SK-N-DZ (cell line): ENCODE measurements at regions not wholly inside any gene's neighbourhood (a gene's known extent, or its start where the extent isn't known, plus 50 kb on each side); places are given as distances from the start of the nearest gene placed in this dataset.

Experiments
- DNase-seq: peaks from one replicate; pipeline ENCODE4 v3.0.0-alpha.2; 2015; ENCODE audit warnings: low spot score

GRCh38 chr6:1123386-1124375, 188.2 kb upstream of the FOXQ1 start:
- no peak for DNase-seq

- no peak for DNase-seq
Measured at GRCh38 chr6:1122083-1122482, 189.8 kb upstream of the FOXQ1 start.

- DNase-seq: no peak
Measured at GRCh38 chr6:1118287-1118647, 193.6 kb upstream of the FOXQ1 start.

- DNase-seq: no peak
Measured at GRCh38 chr6:1117530-1118286, 194.2 kb upstream of the FOXQ1 start.

- no peak for DNase-seq
Measured at GRCh38 chr6:1116149-1116548, 195.7 kb upstream of the FOXQ1 start.

GRCh38 chr6:1113916-1114540, 197.9 kb upstream of the FOXQ1 start:
- no peak for DNase-seq

GRCh38 chr6:1111361-1111760, 200.5 kb upstream of the FOXQ1 start:
- no peak for DNase-seq

GRCh38 chr6:1110941-1111349, 201.0 kb upstream of the FOXQ1 start:
- no peak for DNase-seq

GRCh38 chr6:1110164-1110563, 201.7 kb upstream of the FOXQ1 start:
- DNase-seq: no peak

- no peak for DNase-seq
Measured at GRCh38 chr6:1109134-1109533, 202.8 kb upstream of the FOXQ1 start.

GRCh38 chr6:1108198-1108597, 203.7 kb upstream of the FOXQ1 start:
- no peak for DNase-seq

- DNase-seq: no peak
Measured at GRCh38 chr6:1107578-1107977, 204.3 kb upstream of the FOXQ1 start.

- no peak for DNase-seq
Measured at GRCh38 chr6:1105833-1106400, 206.0 kb upstream of the FOXQ1 start.

GRCh38 chr6:1104988-1105670, 206.8 kb upstream of the FOXQ1 start:
- DNase-seq: no peak

GRCh38 chr6:1103945-1104623, 207.8 kb upstream of the FOXQ1 start:
- DNase-seq: no peak

- no peak for DNase-seq
Measured at GRCh38 chr6:1103021-1103420, 208.9 kb upstream of the FOXQ1 start.

GRCh38 chr6:1100269-1100668, 211.6 kb upstream of the FOXQ1 start:
- no peak for DNase-seq

- no peak for DNase-seq
Measured at GRCh38 chr6:1099264-1099663, 212.6 kb upstream of the FOXQ1 start.

- DNase-seq: no peak
Measured at GRCh38 chr6:1096967-1097765, 214.7 kb upstream of the FOXQ1 start.

- no peak for DNase-seq
Measured at GRCh38 chr6:1094306-1094705, 217.6 kb upstream of the FOXQ1 start.
